HL-60 (cell line): ENCODE measurements at regions not wholly inside any gene's neighbourhood (a gene's known extent, or its start where the extent isn't known, plus 50 kb on each side); places are given as distances from the start of the nearest gene placed in this dataset.

Experiments
- DNase-seq, 2 experiments: peaks; one replicate each; pipeline ENCODE4 v3.0.0-alpha.2; 2010 to 2020; ENCODE audit warnings: low read depth in 1 of 2, low spot score in 1 of 2
- H3K27ac ChIP-seq: fragments of 250-450 bp; sonication (Bioruptor Pico); replicated peaks from 2 replicates; pipeline ENCODE4 v1.5.1; 2020; ENCODE audit warnings: mild to moderate bottlenecking, moderate library complexity
- H3K27me3 ChIP-seq: fragments of 250-450 bp; sonication (Bioruptor Pico); 2 replicates; pipeline ENCODE4 v1.5.1; 2021; ENCODE audit warnings: mild to moderate bottlenecking, moderate library complexity; ENCODE audit not compliant: insufficient read depth, poor library complexity, severe bottlenecking
- H3K4me3 ChIP-seq: replicated peaks from 2 replicates; pipeline ENCODE4 v1.5.1; 2011; ENCODE audit warnings: mild to moderate bottlenecking, control low read depth, low read length; ENCODE audit not compliant: insufficient read depth
- CTCF ChIP-seq: IDR thresholded peaks from one replicate; pipeline ENCODE4 v1.5.1; 2011; ENCODE audit warnings: low read length, control low read depth, inconsistent platforms; ENCODE audit not compliant: insufficient read depth
- GABPA ChIP-seq: IDR thresholded peaks from 2 replicates; pipeline ENCODE4 v1.6.1; 2012; ENCODE audit warnings: low read depth
- POLR2AphosphoS5 ChIP-seq: IDR thresholded peaks from 2 replicates; pipeline ENCODE4 v1.6.1; 2012; ENCODE audit warnings: low read depth
- REST ChIP-seq: IDR thresholded peaks from 2 replicates; pipeline ENCODE4 v1.6.1; 2012; ENCODE audit warnings: low read depth; ENCODE audit not compliant: insufficient replicate concordance
- SPI1 ChIP-seq: IDR thresholded peaks from 2 replicates; pipeline ENCODE4 v1.6.1; 2012; ENCODE audit warnings: low read depth, mild to moderate bottlenecking, borderline replicate concordance

GRCh38 chr18:54679318-54680149 is 88.5 kb downstream of the DYNAP start:
- Histone ChIP-seq H3K27me3 (no peaks in the 10 kb centered on the region), H3K27ac (no peak overlapping the region), H3K4me3 (no peak overlapping the region)
- peak in 1 of 2 experiments; percentile 12 for DNase-seq
- TF ChIP-seq CTCF (peak; percentile 2), REST (no peak), SPI1 (no peak), POLR2AphosphoS5 (no peak), GABPA (no peak)

DNA sequence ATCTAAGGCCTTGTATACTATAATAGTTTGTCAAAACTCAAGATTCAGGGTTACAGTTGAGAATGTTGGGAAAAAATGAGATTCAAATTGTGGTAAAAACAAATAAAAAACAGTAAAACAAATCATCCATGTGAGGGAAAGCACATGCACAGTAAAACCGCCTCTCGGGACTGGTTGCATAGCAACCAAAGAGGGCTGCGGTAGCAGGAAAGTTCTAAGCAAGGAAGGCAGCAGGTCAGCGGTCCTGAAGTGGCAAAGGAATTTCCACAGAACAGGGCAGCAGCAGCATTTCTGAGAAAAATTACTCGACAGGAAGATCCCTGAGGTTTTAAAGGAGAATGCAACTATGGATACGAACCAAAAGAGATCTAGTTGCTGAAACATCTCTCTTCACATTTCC is 93.7 kb downstream of the DYNAP start:
- no peak overlapping the region for H3K4me3 ChIP-seq
- no peak for DNase-seq
- no peak overlapping the region for H3K27ac ChIP-seq
- no peaks in the 10 kb centered on the region for H3K27me3 ChIP-seq
- TF ChIP-seq GABPA (no peak), POLR2AphosphoS5 (no peak), CTCF (no peak), SPI1 (no peak), REST (no peak)

DNA sequence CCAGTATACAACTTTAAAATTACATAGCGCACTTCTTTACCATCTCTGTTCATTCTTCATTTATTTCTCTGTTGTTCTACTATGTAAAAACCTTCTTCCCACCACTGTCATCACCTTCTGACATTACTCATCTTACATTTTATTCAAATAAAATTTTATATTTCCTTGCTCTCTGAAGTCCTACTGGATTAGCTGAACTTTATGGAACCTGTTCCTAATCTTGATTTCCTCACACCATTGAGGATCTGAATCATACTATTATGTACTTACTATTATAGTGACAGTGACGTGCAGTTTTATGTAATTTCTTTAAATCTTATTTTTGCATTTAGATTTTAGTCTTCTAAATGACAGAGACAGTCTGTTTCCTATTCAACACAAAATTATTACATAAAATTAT is 98.3 kb downstream of the DYNAP start:
- no peak for DNase-seq

More for the DNA sequence above, 98.3 kb downstream of the DYNAP start:
- TF ChIP-seq SPI1 = no peak
- TF ChIP-seq CTCF = no peak
- no peak for TF ChIP-seq REST
- TF ChIP-seq GABPA = no peak
- H3K27me3 ChIP-seq = no peaks in the 10 kb centered on the region
- no peak overlapping the region for H3K4me3 ChIP-seq
- H3K27ac ChIP-seq = no peak overlapping the region
